NCI-H2227 (cell line): ENCODE measurements at regions not wholly inside any gene's neighbourhood (a gene's known extent, or its start where the extent isn't known, plus 50 kb on each side); places are given as distances from the start of the nearest gene placed in this dataset.
"Not testable (repeated sequence)": the region's sequence is repeated elsewhere in the genome, so short reads cannot be mapped to it uniquely, and the experiment has no call there.

Experiments
- DNase-seq: peaks from one replicate; lab custom pipeline; 2025; ENCODE audit not compliant: unreplicated experiment; lab: John Stamatoyannopoulos, UW

- no peak for DNase-seq
Measured at GRCh38 chr10:29732918-29733317, 98.1 kb upstream of the SVIL start.

- no peak for DNase-seq
Measured at GRCh38 chr10:29731760-29732159, 97.0 kb upstream of the SVIL start.

GRCh38 chr10:29730969-29731368, 96.2 kb upstream of the SVIL start:
- no peak for DNase-seq

- no peak for DNase-seq
Measured at GRCh38 chr10:29730458-29730857, 95.7 kb upstream of the SVIL start.

- no peak for DNase-seq
Measured at GRCh38 chr10:29728541-29729049, 93.8 kb upstream of the SVIL start.

GRCh38 chr10:29725927-29726326, 91.2 kb upstream of the SVIL start:
- DNase-seq, result not testable (repeated sequence)

GRCh38 chr10:29725133-29725720, 90.5 kb upstream of the SVIL start:
- no peak for DNase-seq

GRCh38 chr10:29723726-29724125, 89.0 kb upstream of the SVIL start:
- no peak for DNase-seq

- DNase-seq, result no peak
Measured at GRCh38 chr10:29722777-29723176, 88.0 kb upstream of the SVIL start.

- DNase-seq, result no peak
Measured at GRCh38 chr10:29720149-29720548, 85.4 kb upstream of the SVIL start.

- DNase-seq, result no peak
Measured at GRCh38 chr10:29719281-29719675, 84.5 kb upstream of the SVIL start.

GRCh38 chr10:29715296-29715695, 80.5 kb upstream of the SVIL start:
- DNase-seq, result no peak

- no peak for DNase-seq
Measured at GRCh38 chr10:29714096-29714874, 79.5 kb upstream of the SVIL start.

- no peak for DNase-seq
Measured at GRCh38 chr10:29713450-29713849, 78.7 kb upstream of the SVIL start.

GRCh38 chr10:29712108-29712507, 77.3 kb upstream of the SVIL start:
- DNase-seq, result peak; percentile 56

- DNase-seq, result no peak
Measured at GRCh38 chr10:29710128-29710527, 75.4 kb upstream of the SVIL start.

- no peak for DNase-seq
Measured at GRCh38 chr10:29709484-29710002, 74.8 kb upstream of the SVIL start.

- DNase-seq, result peak; percentile 8
Measured at GRCh38 chr10:29703271-29703670, 68.5 kb upstream of the SVIL start.

GRCh38 chr10:29702273-29703164, 67.7 kb upstream of the SVIL start:
- DNase-seq, result no peak

- DNase-seq, result no peak
Measured at GRCh38 chr10:29701306-29701705, 66.5 kb upstream of the SVIL start.

GRCh38 chr10:29699621-29700020, 64.8 kb upstream of the SVIL start:
- DNase-seq, result no peak
